ENCODE measurements at regions not wholly inside any gene's neighbourhood (a gene's known extent, or its start where the extent isn't known, plus 50 kb on each side); places are given as distances from the start of the nearest gene placed in this dataset.
"Not testable (repeated sequence)": the region's sequence is repeated elsewhere in the genome, so short reads cannot be mapped to it uniquely, and the experiment has no call there.

DNA sequence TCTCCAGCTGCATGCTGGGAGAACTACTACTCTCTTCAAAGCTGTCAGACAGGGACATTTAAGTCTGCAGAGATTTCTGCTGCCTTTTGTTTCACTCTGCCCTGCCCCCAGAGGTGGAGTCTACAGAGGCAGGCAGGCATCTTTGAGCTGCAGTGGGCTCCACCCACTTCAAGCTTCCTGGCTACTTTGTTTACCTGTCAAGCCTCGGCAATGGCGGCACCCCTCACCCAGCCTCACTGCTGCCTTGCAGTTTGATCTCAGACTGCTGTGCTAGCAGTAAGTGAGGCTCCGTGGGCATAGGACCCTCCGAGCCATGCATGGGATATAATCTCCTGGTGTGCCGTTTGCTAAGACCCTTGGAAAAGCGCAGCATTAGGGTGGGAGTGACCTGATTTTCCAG is 61.7 kb downstream of the DMRTA1 start:
- not testable (repeated sequence) for DNase-seq (ENCODE audit: low read depth in 3 of 3, low spot score in 2 of 3)

DNA sequence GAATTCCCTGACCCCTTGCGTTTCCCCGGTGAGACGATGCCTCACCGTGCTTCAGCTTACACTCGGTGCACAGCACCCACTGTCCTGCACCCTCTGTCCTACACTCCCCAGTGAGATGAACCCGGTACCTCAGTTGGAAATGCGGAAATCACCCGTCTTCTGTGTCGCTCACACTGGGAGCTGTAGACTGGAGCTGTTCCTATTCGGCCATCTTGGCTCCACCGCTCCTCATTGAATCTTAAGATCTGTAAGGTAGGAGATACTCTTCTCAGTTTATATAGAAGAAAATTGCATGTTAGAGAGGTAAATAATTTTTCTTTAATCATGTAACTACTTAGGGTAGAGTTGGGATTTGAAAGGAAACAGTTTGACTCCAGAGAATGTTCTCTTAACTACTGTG is 62.2 kb downstream of the DMRTA1 start:
- DNase-seq (ENCODE audit: low read depth in 3 of 3, low spot score in 2 of 3), result no peak

GRCh38 chr9:22512495-22512894 is 65.9 kb downstream of the DMRTA1 start:
- DNase-seq (ENCODE audit: low read depth in 3 of 3, low spot score in 2 of 3), result no peak

DNA sequence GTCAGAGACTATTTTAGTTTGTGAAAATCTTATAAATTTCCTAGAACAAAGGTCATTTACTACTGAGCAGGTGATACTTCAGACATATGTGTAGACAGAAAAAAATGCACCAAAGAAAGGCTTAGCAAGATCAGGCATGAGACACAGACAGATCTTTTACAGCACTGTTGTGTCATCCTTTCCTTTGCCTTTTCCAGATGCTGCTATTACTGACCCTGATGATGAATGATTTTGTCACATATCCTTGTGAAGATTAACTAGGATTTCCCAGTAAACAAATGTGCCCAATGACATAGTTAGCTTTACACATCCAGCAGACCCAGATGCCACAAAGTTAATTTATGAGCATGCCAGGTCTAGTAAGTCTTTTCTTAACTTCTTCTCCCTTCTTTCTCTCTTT is 68.2 kb downstream of the DMRTA1 start:
- no peak for DNase-seq (ENCODE audit: low read depth in 3 of 3, low spot score in 2 of 3)

DNA sequence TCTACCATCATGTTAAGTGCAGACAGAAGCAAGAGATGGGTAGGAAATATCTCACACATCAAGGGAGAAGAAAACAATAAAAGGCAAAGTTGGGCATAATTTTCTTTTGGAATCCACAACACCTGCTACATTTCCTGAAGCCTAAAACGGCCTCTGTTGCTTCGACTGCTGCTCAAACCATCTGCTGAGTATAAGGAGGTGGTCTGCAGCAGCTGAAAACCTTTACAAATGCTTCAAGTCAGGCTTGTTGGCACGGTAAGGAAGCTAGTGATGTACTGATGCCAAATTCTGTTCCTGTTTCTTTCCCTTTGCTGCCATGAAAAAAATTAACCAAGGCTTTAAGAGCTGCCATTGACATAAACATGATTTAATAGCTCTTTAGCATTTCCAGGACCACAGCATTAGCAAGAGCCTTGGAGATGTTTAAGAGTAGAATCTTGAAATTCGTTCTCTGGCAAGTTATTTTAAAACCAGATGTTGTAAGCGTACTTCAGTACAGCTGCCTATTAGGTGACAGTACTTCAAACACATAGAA is 75.6 kb downstream of the DMRTA1 start:
- DNase-seq (ENCODE audit: low read depth in 3 of 3, low spot score in 2 of 3), result no peak

- no peak for DNase-seq (ENCODE audit: low read depth in 3 of 3, low spot score in 2 of 3)
Measured at GRCh38 chr9:22528485-22528884, 81.9 kb downstream of the DMRTA1 start.

DNA sequence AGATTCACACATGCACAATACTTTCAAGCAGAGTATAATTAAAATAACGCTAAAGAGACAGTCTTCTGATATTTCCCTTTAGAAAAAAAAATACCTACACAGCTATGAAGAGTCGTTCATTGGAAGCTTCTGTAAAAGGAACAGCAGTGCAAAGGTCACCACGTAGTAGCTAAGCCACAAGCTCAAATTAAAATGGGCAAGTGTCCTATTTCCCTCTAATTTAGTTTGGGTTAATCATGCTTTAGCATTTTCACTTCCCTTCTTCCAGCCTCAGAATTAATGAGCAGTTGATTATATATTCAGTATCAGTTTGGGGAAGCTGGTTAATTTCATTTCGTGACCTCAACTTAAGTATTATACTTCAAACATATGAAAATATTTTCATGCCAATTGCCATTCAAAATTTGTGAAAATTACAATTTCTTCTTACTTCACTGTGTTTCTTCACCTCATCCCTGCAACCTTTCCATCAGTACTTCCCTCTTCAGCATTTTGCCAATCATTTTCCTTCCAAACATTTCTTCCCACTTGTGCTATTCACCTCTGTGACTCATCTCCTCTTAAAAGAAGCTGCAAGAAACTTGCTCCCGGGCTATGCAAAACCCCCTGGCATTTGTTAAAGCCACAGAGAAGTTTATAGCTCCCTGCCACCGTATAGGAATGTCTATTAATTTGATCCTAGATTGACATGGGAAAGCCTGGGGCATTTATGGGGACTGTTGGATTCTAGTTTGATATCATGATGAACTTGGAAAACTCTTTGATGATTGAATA is 83.0 kb downstream of the DMRTA1 start:
- no peak for DNase-seq (ENCODE audit: low read depth in 3 of 3, low spot score in 2 of 3)

GRCh38 chr9:22535780-22536179 is 89.2 kb downstream of the DMRTA1 start:
- no peak for DNase-seq (ENCODE audit: low read depth in 3 of 3, low spot score in 2 of 3)

GRCh38 chr9:22537721-22538120 is 91.1 kb downstream of the DMRTA1 start:
- no peak for DNase-seq (ENCODE audit: low read depth in 3 of 3, low spot score in 2 of 3)

DNA sequence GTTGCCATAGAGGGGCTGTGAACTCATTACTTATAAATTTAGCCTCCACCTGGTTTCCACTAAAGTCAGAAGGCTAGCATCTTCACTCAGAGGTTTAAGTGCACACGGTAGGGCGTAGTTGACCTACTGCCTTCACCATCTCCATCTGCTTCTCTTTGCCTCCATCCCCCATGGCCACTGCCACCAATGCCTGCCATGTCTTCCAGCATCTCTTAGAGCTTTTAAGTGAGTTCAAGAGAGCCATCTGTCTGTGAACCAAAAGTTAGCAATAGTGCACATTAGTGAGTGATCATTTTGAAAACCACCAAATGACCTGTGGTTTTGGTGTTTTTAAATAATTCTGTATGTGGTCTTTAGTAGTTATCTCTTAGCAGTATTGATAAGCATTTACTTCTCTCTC is 102.0 kb downstream of the DMRTA1 start:
- no peak for DNase-seq (ENCODE audit: low read depth in 3 of 3, low spot score in 2 of 3)

GRCh38 chr9:22574740-22575139 is 128.1 kb downstream of the DMRTA1 start:
- DNase-seq (ENCODE audit: low read depth in 3 of 3, low spot score in 2 of 3), result no peak

DNA sequence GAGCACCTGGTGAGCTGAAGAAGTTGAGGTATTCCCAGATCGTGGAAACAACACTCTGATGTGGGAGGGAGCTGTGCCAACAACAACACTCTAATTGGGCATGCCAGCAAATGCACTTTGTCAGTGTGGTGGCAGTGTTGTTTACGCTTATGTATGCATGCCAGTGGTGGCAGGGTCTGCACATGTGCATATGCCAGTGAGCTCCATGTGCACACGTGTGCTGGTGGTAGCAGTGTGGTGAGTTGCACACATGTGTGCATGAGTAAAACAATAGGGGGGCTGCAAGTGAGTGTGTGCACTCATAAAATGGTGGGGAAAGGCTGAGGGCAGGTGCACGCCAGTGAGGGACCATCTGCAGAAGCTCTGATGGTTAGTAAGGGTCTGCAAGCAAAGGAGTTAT is 134.2 kb downstream of the DMRTA1 start:
- DNase-seq (ENCODE audit: low read depth in 3 of 3, low spot score in 2 of 3), result no peak

DNA sequence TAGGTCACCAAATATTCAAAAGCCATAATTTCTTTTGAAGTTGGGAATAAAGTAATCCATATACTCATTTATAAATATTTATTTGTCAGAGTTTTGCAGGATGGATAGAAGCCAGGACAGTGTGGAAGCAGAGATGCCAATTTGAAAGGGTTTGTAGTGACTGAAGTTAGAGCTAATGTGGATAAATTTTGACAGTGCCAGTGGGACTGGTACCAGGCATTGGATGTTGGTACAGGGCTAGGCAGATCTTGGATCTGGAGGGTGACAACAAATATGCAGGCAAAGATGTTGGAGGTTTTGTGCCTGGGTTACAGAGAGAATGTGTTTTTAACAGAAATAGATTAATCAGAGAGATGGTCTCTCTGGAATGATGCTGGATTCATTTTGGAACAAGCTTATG is 135.6 kb downstream of the DMRTA1 start:
- DNase-seq (ENCODE audit: low read depth in 3 of 3, low spot score in 2 of 3), result no peak

- no peak for DNase-seq (ENCODE audit: low read depth in 3 of 3, low spot score in 2 of 3)
Measured at GRCh38 chr9:22588918-22589317, 142.3 kb downstream of the DMRTA1 start.

DNA sequence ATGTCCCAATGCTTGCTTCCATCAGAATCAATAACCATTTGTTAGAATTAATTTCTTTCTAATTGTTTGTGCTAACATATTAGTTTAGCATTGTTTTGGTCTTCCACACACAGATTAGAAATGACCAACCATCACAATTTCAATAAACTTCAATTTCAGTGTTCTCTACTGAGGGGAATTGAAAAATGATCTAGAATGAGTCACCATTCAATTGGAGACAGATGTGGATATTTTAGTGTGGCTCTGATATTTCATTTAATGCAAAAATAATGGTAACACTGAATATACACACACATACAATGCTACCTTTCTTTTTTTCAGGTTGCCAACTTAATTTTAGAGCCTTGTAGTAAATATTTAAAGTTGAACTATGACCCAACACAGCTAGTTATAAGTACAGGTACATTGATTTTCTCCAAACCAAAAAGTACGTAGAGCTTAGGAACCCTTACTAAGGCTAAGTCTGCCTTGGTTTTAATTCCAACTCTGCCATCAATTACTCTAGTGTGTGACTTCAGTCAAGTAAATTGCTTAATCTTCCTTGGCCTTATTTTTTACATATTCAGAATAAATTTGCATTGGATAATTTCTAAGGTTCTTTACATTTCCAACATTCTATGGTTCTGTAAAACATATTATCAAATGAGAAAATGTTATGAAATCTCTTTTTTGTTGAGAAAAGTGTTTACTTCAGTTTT is 143.9 kb downstream of the DMRTA1 start:
- no peak for DNase-seq (ENCODE audit: low read depth in 3 of 3, low spot score in 2 of 3)

GRCh38 chr9:22595805-22596204 is 149.2 kb downstream of the DMRTA1 start:
- no peak for DNase-seq (ENCODE audit: low read depth in 3 of 3, low spot score in 2 of 3)

DNA sequence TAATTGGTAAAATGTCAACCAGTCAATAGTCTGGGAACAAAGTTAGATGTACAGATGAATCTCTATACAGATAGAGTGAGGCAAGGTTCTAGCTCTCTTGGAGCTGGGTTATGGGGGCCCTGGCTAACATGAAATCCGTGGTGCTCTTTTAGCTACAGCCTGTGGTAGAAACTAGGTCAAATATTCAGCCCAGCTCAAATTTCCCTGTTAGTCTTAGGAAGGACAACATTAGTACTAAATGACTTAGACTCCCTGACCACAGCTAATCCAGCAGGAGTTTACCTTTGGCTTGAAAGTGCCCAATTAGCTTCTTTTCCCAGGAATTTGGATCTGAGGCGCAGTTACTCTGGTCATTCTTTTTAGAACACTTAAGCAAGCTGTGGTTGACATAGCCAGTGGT is 170.5 kb downstream of the DMRTA1 start:
- DNase-seq (ENCODE audit: low read depth in 3 of 3, low spot score in 2 of 3), result no peak

DNA sequence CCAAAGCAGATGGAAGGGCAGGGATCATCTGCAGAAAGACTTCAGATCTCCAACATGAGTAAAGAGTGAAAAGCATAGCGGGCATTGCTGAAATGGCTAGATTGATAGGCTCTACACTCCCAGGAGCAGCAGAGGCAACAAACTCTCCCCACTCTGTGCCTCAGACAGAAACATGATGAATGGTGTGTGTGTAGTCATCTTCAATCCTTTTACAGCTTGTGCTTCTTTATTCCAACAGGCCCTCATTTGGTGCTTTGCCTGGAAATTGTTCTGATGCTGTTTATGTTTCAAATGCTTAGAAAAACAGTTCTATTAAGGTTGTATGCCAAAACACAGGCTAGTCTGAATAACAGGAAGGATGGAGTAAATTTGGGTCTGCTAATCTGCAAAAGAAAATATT is 176.2 kb downstream of the DMRTA1 start:
- no peak for DNase-seq (ENCODE audit: low read depth in 3 of 3, low spot score in 2 of 3)

DNA sequence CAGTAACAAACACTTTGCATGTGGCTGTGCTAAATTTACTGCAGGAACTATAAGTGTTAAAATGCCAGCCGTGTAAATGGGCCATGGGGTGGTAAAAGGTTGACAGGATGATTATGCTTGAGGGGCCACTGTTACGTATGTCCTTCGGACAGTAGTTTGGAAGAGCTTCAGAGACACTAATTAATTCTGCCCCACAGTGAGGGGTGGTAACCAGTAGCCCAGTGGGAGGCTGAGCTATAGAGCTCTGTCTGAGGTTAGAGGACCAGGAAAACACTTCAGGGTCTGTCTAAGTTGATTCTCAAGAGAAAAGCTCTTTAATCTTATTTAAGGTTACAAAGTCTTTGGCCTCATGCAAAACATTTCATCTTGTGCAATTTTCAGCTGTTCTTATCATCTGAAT is 176.6 kb downstream of the DMRTA1 start:
- DNase-seq (ENCODE audit: low read depth in 3 of 3, low spot score in 2 of 3), result no peak

DNA sequence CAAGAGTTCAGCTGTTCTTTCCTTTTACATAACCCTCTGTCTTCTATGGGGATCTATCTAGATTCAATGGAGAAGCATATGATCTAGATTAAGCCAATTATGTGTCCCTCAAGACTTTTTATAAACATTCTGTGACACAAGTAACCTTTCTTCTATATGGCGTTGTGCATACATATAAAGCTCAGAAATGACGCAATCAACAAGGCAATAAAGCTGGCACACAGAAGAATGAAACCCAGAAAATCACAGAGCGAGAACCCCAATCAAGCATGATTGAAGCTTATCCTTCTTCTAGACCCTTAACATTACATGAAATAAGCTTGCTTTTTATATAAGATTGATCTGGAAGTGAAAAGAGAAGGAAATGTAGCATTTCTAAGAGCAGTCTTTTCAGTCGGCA is 178.9 kb downstream of the DMRTA1 start:
- no peak for DNase-seq (ENCODE audit: low read depth in 3 of 3, low spot score in 2 of 3)

GRCh38 chr9:22643541-22643940 is 196.9 kb downstream of the DMRTA1 start:
- DNase-seq (ENCODE audit: low read depth in 3 of 3, low spot score in 2 of 3), result no peak

DNA sequence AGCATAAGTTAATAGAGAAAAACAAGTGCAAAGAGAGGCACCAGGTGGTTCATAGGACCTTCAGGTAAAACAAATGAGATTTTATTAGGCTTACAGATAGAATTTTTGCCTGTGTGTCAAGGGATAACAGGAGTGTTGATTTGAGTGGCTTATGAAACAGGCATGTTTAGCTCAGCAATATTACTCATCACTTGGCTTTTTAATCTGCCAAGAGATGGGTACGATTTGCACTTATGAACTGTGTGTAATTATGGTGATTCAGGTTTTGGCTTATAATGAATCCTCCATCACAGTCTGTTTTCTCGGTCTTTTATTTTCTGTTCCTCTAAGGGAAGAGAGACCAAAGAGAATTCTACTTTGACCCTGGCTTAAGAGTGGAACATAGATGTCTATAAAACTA is 199.3 kb downstream of the DMRTA1 start:
- no peak for DNase-seq (ENCODE audit: low read depth in 3 of 3, low spot score in 2 of 3)

Data from right renal cortex interstitium (tissue), 3 donors.